Liver (tissue), 7 donors: ENCODE measurements at regions not wholly inside any gene's neighbourhood (a gene's known extent, or its start where the extent isn't known, plus 50 kb on each side); places are given as distances from the start of the nearest gene placed in this dataset.
A peak's percentile ranks its signal among the peaks of the same experiment; 100 is the strongest.
"Not testable (repeated sequence)": the region's sequence is repeated elsewhere in the genome, so short reads cannot be mapped to it uniquely, and the experiment has no call there.

Source experiments
- DNase-seq: peaks from one replicate; pipeline ENCODE4 v3.0.0-alpha.2; 2017; ENCODE audit warnings: low spot score
- H3K27ac ChIP-seq, 2 donors: one replicate each; pipeline ENCODE4 v1.7.0; 2013; ENCODE audit warnings: inconsistent platforms in 2 of 2, low read length in 2 of 2, control low read depth in 1 of 2, low read depth in 1 of 2, mild to moderate bottlenecking in 1 of 2
- H3K27me3 ChIP-seq, 4 donors: one replicate each; pipeline versions ENCODE4 v1.6.1 to v1.7.0; 2013; ENCODE audit warnings: low read length in 3 of 4, inconsistent platforms in 1 of 4, mild to moderate bottlenecking in 1 of 4, moderate library complexity in 1 of 4; ENCODE audit not compliant: control insufficient read depth in 4 of 4, insufficient read depth in 4 of 4
- H3K36me3 ChIP-seq, 4 donors: one replicate each; pipeline versions ENCODE4 v1.6.1 to v1.7.0; 2013; ENCODE audit warnings: low read length in 3 of 4, mild to moderate bottlenecking in 3 of 4, low read depth in 1 of 4, moderate library complexity in 1 of 4; ENCODE audit not compliant: control insufficient read depth in 4 of 4, insufficient read depth in 3 of 4
- H3K4me1 ChIP-seq, 4 donors: one replicate each; pipeline versions ENCODE4 v1.6.1 to v1.7.0; 2013; ENCODE audit warnings: low read length in 3 of 4, mild to moderate bottlenecking in 3 of 4, moderate library complexity in 1 of 4; ENCODE audit not compliant: control insufficient read depth in 4 of 4, insufficient read depth in 4 of 4
- H3K4me3 ChIP-seq, 3 donors: one replicate each; pipeline versions ENCODE4 v1.6.1 to v1.7.0; 2013; ENCODE audit warnings: low read length in 3 of 3, control low read depth in 1 of 3, low read depth in 1 of 3, mild to moderate bottlenecking in 1 of 3
- H3K9ac ChIP-seq, 2 donors: one replicate each; pipeline ENCODE4 v1.7.0; 2013; ENCODE audit warnings: low read length in 2 of 2, mild to moderate bottlenecking in 2 of 2, moderate library complexity in 2 of 2, control low read depth in 1 of 2, low read depth in 1 of 2
- H3K9me3 ChIP-seq, 4 donors: one replicate each; pipeline versions ENCODE4 v1.6.1 to v1.7.0; 2013; ENCODE audit warnings: low read length in 3 of 4; ENCODE audit not compliant: control insufficient read depth in 4 of 4
- HNF4A ChIP-seq, 2 donors: conservative IDR thresholded peaks; 2 replicates each; pipeline ENCODE4 v1.6.1; 2016; ENCODE audit warnings: antibody characterized with exemption in 2 of 2, mild to moderate bottlenecking in 2 of 2
- JUND ChIP-seq, 2 donors: IDR thresholded peaks; 2 replicates each; pipeline ENCODE4 v1.6.1; 2016; ENCODE audit warnings: antibody characterized with exemption in 2 of 2
- RXRA ChIP-seq, 2 donors: IDR thresholded peaks; 2 replicates each; pipeline ENCODE4 v1.6.1; 2017 to 2018; ENCODE audit warnings: antibody characterized with exemption in 2 of 2, mild to moderate bottlenecking in 1 of 2
- SP1 ChIP-seq: IDR thresholded peaks from 2 replicates; pipeline ENCODE4 v1.6.1; 2018; ENCODE audit warnings: antibody characterized with exemption, mild to moderate bottlenecking
- WGBS: extraction: QIAGEN DNeasy Blood & Tissue Kit; methylation state at CpG from one replicate; pipeline ENCODE4 v1.1.7; 2013; 5-methylcytosine and 5-hydroxymethylcytosine counted together
- donor health status: healthy.
- donor health status: healthy.
- donor health status: healthy.
- donor health status: healthy.

GRCh38 chr13:18624061-18624460, 557.6 kb downstream of the TUBA3C start:
- H3K4me3 ChIP-seq, H3K9ac ChIP-seq, H3K4me1 ChIP-seq, H3K9me3 ChIP-seq, DNase-seq, H3K36me3 ChIP-seq, H3K27me3 ChIP-seq, H3K27ac ChIP-seq: not testable (repeated sequence)
- 87% methylated on average over 3 of the region's 4 CpGs for WGBS

DNA sequence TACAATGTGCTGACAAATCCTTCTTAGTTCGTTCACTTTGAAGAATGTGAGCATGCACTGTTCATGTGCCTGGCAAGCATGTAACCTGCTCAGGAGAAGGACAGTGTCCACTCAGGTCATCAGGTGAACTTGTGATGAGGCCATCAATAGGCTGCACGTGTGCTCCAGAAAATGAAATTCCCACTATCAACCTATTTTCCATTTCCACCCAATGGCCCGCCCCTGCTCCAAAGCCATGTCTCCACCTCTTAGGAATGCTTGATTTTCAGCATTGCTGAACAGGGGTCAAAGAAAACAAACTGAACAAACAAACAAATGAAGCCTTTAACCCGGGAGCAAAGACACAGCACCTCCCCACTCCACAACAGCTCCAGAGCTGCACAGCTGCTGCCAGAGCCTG, 563.2 kb downstream of the TUBA3C start:
- not testable (repeated sequence) for H3K4me1 ChIP-seq, H3K36me3 ChIP-seq, DNase-seq, H3K9ac ChIP-seq, H3K4me3 ChIP-seq, H3K9me3 ChIP-seq, H3K27me3 ChIP-seq, H3K27ac ChIP-seq
- TF ChIP-seq JUND (IDR thresholded peaks at IDR 0.05) = peak in 1 of 2 donors; percentile 33
- peak; percentile 54 to 61 for TF ChIP-seq HNF4A (conservative IDR thresholded peaks at IDR 0.05)
- TF ChIP-seq RXRA (IDR thresholded peaks at IDR 0.05) = peak; percentile 58 to 59
- TF ChIP-seq SP1 = peak; percentile 34
- WGBS = 29% methylated on average over 3 of the region's 4 CpGs

GRCh38 chr13:18610476-18610875, 571.1 kb downstream of the TUBA3C start:
- not testable (repeated sequence) for H3K27me3 ChIP-seq, H3K36me3 ChIP-seq, H3K9ac ChIP-seq, H3K4me1 ChIP-seq, H3K4me3 ChIP-seq, DNase-seq, H3K27ac ChIP-seq, H3K9me3 ChIP-seq
- 83% methylated on average over 10 of the region's 14 CpGs for WGBS

DNA sequence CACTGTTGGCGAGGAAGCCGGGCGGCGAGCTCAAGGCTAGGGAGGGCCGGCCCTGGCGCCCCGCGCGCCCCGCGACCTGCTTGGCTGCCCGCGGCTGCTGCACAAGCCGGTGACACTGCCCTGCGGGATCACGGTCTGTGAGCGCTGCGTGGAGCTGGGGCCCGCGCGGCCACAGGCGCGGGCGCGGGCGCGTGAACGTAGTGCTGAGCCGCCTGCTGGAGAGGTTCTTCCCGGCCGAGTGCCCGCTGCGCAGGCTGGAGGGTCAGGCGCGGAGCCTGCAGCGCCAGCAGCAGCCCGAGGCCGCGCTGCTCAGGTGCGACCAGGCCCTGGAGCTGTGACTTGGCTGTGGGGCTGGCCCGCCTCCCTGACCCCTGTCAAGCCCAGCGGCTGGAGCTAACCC, 572.3 kb downstream of the TUBA3C start:
- DNase-seq, H3K4me1 ChIP-seq, H3K27me3 ChIP-seq, H3K36me3 ChIP-seq, H3K4me3 ChIP-seq, H3K27ac ChIP-seq, H3K9me3 ChIP-seq, H3K9ac ChIP-seq: not testable (repeated sequence)
- 38% methylated on average over 27 of the region's 42 CpGs for WGBS

GRCh38 chr13:18608851-18609250, 572.8 kb downstream of the TUBA3C start:
- not testable (repeated sequence) for H3K9me3 ChIP-seq, DNase-seq, H3K4me3 ChIP-seq, H3K36me3 ChIP-seq, H3K4me1 ChIP-seq, H3K9ac ChIP-seq, H3K27ac ChIP-seq, H3K27me3 ChIP-seq
- 36% methylated on average over 29 of the region's 40 CpGs for WGBS

GRCh38 chr13:18600366-18600765, 581.3 kb downstream of the TUBA3C start:
- WGBS = 37% methylated on average over 16 of the region's 24 CpGs
- not testable (repeated sequence) for H3K4me1 ChIP-seq, H3K9me3 ChIP-seq, DNase-seq, H3K27me3 ChIP-seq, H3K9ac ChIP-seq, H3K27ac ChIP-seq, H3K36me3 ChIP-seq, H3K4me3 ChIP-seq
- TF ChIP-seq RXRA (IDR thresholded peaks at IDR 0.05) = peak in 1 of 2 donors; percentile 48
